SK-N-SH treated with all-trans-retinoic acid at 6 μM for 48 hours (cell line): ENCODE measurements at regions not wholly inside any gene's neighbourhood (a gene's known extent, or its start where the extent isn't known, plus 50 kb on each side); places are given as distances from the start of the nearest gene placed in this dataset.

ENCODE experiments used
- ATAC-seq: fragments of 200-7000 bp; cut with Tn5 transposase; 3 replicates; pipeline ENCODE4 v1.9.1; 2020; ENCODE audit warnings: mild to moderate bottlenecking, moderate library complexity
- BACH2 ChIP-seq: fragments of 250-450 bp; sonication (Bioruptor Pico); IDR thresholded peaks from 2 replicates; pipeline ENCODE4 v1.9.0; 2021; ENCODE audit warnings: mild to moderate bottlenecking, borderline replicate concordance
- CREB5 ChIP-seq: fragments of 250-450 bp; sonication (Bioruptor Pico); IDR thresholded peaks from 2 replicates; pipeline ENCODE4 v1.5.1; 2020; ENCODE audit warnings: low read depth, mild to moderate bottlenecking, moderate library complexity
- CSDC2 ChIP-seq: fragments of 250-450 bp; sonication (Bioruptor Pico); IDR thresholded peaks from 2 replicates; pipeline ENCODE4 v1.5.0; 2020; ENCODE audit warnings: mild to moderate bottlenecking, moderate library complexity
- CSRNP3 ChIP-seq: fragments of 250-450 bp; sonication (Bioruptor Pico); IDR thresholded peaks from 2 replicates; pipeline ENCODE4 v1.5.1; 2021; ENCODE audit warnings: mild to moderate bottlenecking, moderate library complexity
- ESRRG ChIP-seq: fragments of 250-450 bp; sonication (Bioruptor Pico); IDR thresholded peaks from 2 replicates; pipeline ENCODE4 v1.6.1; 2021; ENCODE audit warnings: mild to moderate bottlenecking
- OSR1 ChIP-seq: fragments of 250-450 bp; sonication (Bioruptor Pico); IDR thresholded peaks from 2 replicates; pipeline ENCODE4 v1.8.0; 2022; ENCODE audit warnings: moderate library complexity, mild to moderate bottlenecking, inconsistent platforms
- PATZ1 ChIP-seq: fragments of 250-450 bp; sonication (Bioruptor Pico); IDR thresholded peaks from 2 replicates; pipeline ENCODE4 v1.8.0; 2020; ENCODE audit warnings: mild to moderate bottlenecking, moderate library complexity, borderline replicate concordance
- POU6F1 ChIP-seq: fragments of 250-450 bp; sonication (Bioruptor Pico); IDR thresholded peaks from 2 replicates; pipeline ENCODE4 v1.8.0; 2021; ENCODE audit warnings: low read depth, mild to moderate bottlenecking, moderate library complexity, borderline replicate concordance
- PPARA ChIP-seq: fragments of 250-450 bp; sonication (Bioruptor Pico); IDR thresholded peaks from 2 replicates; pipeline ENCODE4 v1.5.0; 2020; ENCODE audit warnings: mild to moderate bottlenecking, borderline replicate concordance
- RARB ChIP-seq: fragments of 250-450 bp; sonication (Bioruptor Pico); IDR thresholded peaks from 2 replicates; pipeline ENCODE4 v1.8.0; 2021; ENCODE audit warnings: mild to moderate bottlenecking, moderate library complexity
- SNAI2 ChIP-seq: fragments of 250-450 bp; sonication (Bioruptor Pico); IDR thresholded peaks from 2 replicates; pipeline ENCODE4 v1.5.0; 2020; ENCODE audit warnings: mild to moderate bottlenecking, moderate library complexity
- TCF4 ChIP-seq: fragments of 250-450 bp; sonication (Bioruptor Pico); IDR thresholded peaks from 2 replicates; pipeline ENCODE4 v1.8.0; 2021; ENCODE audit warnings: mild to moderate bottlenecking, moderate library complexity, borderline replicate concordance
- TOX ChIP-seq: fragments of 250-450 bp; sonication (Bioruptor Pico); IDR thresholded peaks from 2 replicates; pipeline ENCODE4 v1.8.0; 2021; ENCODE audit warnings: mild to moderate bottlenecking, moderate library complexity, borderline replicate concordance
- ZC3H10 ChIP-seq: fragments of 250-450 bp; sonication (Bioruptor Pico); IDR thresholded peaks from 2 replicates; pipeline ENCODE4 v1.5.1; 2021; ENCODE audit warnings: mild to moderate bottlenecking, moderate library complexity
- ZFP3 ChIP-seq: fragments of 250-450 bp; sonication (Bioruptor Pico); IDR thresholded peaks from 2 replicates; pipeline ENCODE4 v1.5.0; 2020; ENCODE audit warnings: mild to moderate bottlenecking, moderate library complexity
- ZFP30 ChIP-seq: fragments of 450-650 bp; formaldehyde crosslinking; IDR thresholded peaks from 2 replicates; pipeline ENCODE4 v1.5.0; 2022; ENCODE audit warnings: mild to moderate bottlenecking, moderate library complexity
- ZNF565 ChIP-seq: fragments of 450-650 bp; formaldehyde crosslinking; conservative IDR thresholded peaks from 2 replicates; pipeline ENCODE4 v1.5.0; 2020; ENCODE audit warnings: low read depth, mild to moderate bottlenecking, moderate library complexity
- ZNF8 ChIP-seq: fragments of 450-650 bp; formaldehyde crosslinking; IDR thresholded peaks from 2 replicates; pipeline ENCODE4 v1.5.0; 2020; ENCODE audit warnings: mild to moderate bottlenecking, moderate library complexity
- TF ChIP-seq, protein P1 (sequence below): fragments of 250-450 bp; sonication (Bioruptor Pico); IDR thresholded peaks from 2 replicates; pipeline ENCODE4 v1.5.0; 2020; ENCODE audit warnings: mild to moderate bottlenecking, moderate library complexity

DNA sequence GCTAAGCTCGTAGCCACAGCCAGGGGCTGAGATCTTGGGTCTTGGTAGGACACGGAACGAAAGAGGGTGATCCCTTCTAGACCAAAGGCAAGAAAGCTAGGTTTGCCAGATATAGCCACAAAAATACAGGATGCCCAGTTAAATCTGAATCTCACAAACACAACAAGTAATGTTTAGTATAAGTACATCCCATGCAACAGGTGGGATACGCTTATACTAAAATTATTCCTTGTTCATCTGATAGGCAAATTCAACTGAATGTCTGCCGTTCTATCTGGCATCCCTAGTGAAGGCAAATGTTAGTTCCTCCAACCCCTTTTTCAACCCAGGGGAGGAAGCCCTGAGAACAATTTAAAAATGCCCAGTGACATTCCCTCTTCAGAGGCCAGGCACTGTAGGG is 131.1 kb upstream of the MGMT start:
- ATAC-seq = no peak
- no peak for TF ChIP-seq ESRRG (CRISPR knock-in tag)
- TF ChIP-seq ZNF8 (CRISPR knock-in tag) = no peak
- TF ChIP-seq, protein P1, sequence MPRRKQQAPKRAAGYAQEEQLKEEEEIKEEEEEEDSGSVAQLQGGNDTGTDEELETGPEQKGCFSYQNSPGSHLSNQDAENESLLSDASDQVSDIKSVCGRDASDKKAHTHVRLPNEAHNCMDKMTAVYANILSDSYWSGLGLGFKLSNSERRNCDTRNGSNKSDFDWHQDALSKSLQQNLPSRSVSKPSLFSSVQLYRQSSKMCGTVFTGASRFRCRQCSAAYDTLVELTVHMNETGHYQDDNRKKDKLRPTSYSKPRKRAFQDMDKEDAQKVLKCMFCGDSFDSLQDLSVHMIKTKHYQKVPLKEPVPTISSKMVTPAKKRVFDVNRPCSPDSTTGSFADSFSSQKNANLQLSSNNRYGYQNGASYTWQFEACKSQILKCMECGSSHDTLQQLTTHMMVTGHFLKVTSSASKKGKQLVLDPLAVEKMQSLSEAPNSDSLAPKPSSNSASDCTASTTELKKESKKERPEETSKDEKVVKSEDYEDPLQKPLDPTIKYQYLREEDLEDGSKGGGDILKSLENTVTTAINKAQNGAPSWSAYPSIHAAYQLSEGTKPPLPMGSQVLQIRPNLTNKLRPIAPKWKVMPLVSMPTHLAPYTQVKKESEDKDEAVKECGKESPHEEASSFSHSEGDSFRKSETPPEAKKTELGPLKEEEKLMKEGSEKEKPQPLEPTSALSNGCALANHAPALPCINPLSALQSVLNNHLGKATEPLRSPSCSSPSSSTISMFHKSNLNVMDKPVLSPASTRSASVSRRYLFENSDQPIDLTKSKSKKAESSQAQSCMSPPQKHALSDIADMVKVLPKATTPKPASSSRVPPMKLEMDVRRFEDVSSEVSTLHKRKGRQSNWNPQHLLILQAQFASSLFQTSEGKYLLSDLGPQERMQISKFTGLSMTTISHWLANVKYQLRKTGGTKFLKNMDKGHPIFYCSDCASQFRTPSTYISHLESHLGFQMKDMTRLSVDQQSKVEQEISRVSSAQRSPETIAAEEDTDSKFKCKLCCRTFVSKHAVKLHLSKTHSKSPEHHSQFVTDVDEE (CRISPR knock-in tag) = no peak
- TF ChIP-seq ZNF565 (CRISPR knock-in tag) = no peak
- TF ChIP-seq ZC3H10 (CRISPR knock-in tag) = no peak
- no peak for TF ChIP-seq PATZ1 (CRISPR knock-in tag)

DNA sequence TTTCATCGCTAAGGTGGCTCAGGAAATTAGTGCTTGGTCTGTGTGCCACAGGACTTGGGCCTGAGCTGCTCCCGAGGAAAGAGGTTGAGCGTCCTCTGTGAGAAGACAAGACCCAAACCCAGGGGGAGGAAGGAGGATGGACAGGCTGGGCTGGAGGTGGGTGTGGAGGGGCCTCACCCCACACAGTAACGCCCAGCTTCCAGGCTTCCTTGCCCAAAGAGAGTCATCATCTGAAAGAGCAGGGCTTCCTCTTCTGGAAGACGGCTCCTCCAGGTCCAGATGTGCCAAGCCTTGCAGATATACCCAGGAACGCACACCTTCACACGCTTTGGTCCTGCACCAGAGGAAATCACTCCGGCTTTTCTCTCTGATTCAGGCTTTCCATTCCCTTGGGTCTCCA is 127.8 kb upstream of the MGMT start:
- TF ChIP-seq, protein P1 (CRISPR knock-in tag) = no peak
- TF ChIP-seq PPARA (CRISPR knock-in tag) (no peak), TOX (CRISPR knock-in tag) (no peak), ESRRG (CRISPR knock-in tag) (no peak), PATZ1 (CRISPR knock-in tag) (no peak), ZC3H10 (CRISPR knock-in tag) (no peak), CSDC2 (no peak), ZFP3 (CRISPR knock-in tag) (no peak), ZNF565 (CRISPR knock-in tag) (no peak), BACH2 (CRISPR knock-in tag) (no peak), RARB (CRISPR knock-in tag) (no peak), OSR1 (no peak), ZNF8 (CRISPR knock-in tag) (no peak), POU6F1 (CRISPR knock-in tag) (no peak)
- no peak for ATAC-seq

DNA sequence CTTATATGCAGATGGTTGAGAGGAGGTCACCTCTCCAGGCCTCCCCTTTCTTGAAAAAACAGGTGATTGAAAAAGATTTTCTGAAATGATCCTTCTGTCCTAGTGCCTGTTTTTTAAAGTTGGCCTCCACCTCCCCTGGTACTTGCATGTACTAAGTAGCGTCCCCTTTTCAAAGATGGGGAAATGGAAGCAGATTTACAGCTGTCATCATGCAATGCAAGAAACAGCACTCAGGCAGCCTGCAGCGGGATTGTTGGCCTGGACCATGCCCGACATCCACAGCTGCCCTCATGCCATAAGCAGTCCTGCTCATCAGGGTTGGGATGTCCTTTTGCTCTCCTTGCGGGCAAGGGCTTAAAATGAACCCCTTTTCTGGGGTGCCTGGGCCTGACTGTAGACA is 127.2 kb upstream of the MGMT start:
- no peak for ATAC-seq
- TF ChIP-seq OSR1 (no peak), TCF4 (CRISPR knock-in tag) (no peak), ZFP3 (CRISPR knock-in tag) (no peak), CREB5 (CRISPR knock-in tag) (no peak), TOX (CRISPR knock-in tag) (no peak), ZC3H10 (CRISPR knock-in tag) (no peak), RARB (CRISPR knock-in tag) (no peak), ZFP30 (CRISPR knock-in tag) (no peak), SNAI2 (no peak), PPARA (CRISPR knock-in tag) (no peak), ESRRG (CRISPR knock-in tag) (no peak), CSRNP3 (CRISPR knock-in tag) (no peak), ZNF8 (CRISPR knock-in tag) (no peak), ZNF565 (CRISPR knock-in tag) (no peak)
- TF ChIP-seq, protein P1 (CRISPR knock-in tag) = no peak
